EL (cell line): ENCODE measurements at regions not wholly inside any gene's neighbourhood (a gene's known extent, or its start where the extent isn't known, plus 50 kb on each side); places are given as distances from the start of the nearest gene placed in this dataset.

Source experiments
- DNase-seq: peaks from one replicate; pipeline ENCODE4 v3.0.0-alpha.2; 2016

DNA sequence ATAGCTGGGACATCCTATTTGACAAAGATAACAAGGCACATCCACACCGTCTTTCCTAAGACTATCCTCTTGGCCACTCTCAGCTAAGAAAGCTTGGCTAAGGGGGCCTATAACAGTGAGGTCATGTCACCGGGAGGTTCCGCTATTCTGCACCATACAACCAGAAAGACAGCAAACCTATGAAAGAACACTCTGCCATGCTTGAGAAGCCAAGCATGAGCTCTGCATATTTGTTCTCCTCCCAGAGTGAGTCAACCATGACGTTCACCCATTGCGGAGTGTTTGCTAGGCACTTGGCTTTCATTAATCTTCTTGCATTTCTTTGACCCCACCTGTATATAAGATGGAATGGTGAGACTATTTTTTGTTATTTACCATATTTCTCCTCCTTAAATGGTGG lies 141.2 kb downstream of the GMNC start:
- no peak for DNase-seq

GRCh38 chr3:190718671-190719070 lies 143.8 kb downstream of the GMNC start:
- DNase-seq = peak; percentile 75

DNA sequence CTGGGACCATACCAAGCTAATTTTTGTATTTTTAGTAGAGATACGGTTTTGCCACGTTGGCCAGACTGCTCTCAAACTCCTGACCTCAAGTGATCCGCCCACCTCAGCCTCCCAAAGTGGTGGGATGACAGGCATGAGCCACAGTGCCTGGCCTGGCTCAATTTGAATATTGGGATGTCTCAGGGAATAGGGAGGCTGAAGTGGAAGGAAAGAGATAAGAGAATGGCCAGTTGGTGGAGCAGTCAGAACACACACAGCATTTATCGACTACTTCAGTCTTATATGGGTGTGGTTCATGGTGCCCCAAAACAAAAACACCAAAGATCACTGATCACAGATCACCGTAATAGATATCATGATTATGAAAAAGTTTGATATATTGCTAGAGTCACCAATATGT lies 144.4 kb downstream of the GMNC start:
- DNase-seq = peak; percentile 24

GRCh38 chr3:190716961-190717360 lies 145.5 kb downstream of the GMNC start:
- no peak for DNase-seq

- DNase-seq = no peak
Observed at GRCh38 chr3:190716211-190716610, 146.3 kb downstream of the GMNC start.

DNA sequence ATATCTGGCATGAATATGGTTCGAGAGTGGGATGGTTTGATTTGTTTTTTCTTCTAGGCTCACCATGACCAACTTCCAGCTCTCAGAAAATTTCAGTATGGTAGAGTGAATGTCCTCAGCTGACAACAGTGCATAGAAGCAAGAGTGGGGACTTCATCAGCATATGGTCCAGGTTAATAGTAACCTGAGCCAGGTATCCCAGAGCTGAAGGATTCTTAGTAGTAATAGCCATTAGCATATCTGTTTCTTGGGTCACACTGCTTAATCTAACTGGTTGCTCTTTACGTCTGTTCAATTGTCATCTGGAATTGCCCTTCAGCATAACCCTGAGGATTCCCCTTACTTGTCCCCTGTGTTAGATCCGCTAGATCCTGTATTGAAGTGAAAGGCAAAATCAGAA lies 151.8 kb downstream of the GMNC start:
- DNase-seq = no peak

DNA sequence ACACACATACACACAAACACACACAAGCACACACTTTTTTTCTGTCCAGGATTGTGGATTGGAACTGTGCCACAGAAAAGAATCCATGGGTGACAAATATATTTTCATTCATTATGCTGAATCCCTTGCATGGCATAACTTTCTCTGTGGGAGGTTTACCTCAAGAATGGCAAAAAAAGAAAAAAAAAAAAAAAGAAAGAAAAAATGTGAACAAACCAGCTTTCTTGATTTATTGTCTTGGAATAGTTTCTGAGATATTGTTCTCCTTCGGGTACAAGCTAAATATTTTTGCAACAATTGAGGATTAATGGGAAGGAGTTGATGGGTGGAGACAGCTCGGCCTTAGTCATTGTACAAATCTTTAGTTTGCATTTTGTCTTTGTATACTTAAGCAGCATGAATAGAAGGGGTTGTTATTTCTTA lies 153.1 kb downstream of the GMNC start:
- peak; percentile 15 for DNase-seq
